HEK293T (cell line): ENCODE measurements at regions not wholly inside any gene's neighbourhood (a gene's known extent, or its start where the extent isn't known, plus 50 kb on each side); places are given as distances from the start of the nearest gene placed in this dataset.

Experiments used
- CTCF ChIA-PET: fragments of 350-600 bp; formaldehyde crosslinking; extraction: SDS; loops from one replicate; lab custom pipeline; 2021; ENCODE audit warnings: antibody characterized with exemption, inconsistent platforms; lab: Yijun Ruan, JAX
- POLR2A ChIA-PET: fragments of 350-600 bp; formaldehyde crosslinking; extraction: SDS; loops from one replicate; lab custom pipeline; 2020; ENCODE audit warnings: antibody characterized with exemption, inconsistent platforms; lab: Yijun Ruan, JAX
- DNase-seq: peaks from one replicate; pipeline ENCODE4 v3.0.0; 2012; ENCODE audit warnings: mixed read lengths; ENCODE audit errors: extremely low spot score
- ARNT ChIP-seq: fragments of 450-650 bp; IDR thresholded peaks from 2 replicates; pipeline ENCODE4 v1.6.1; 2017; ENCODE audit warnings: mild to moderate bottlenecking
- BHLHE40 ChIP-seq: fragments of 450-650 bp; IDR thresholded peaks from 2 replicates; pipeline ENCODE4 v1.6.1; 2016; ENCODE audit warnings: mild to moderate bottlenecking, moderate library complexity, borderline replicate concordance
- CTBP1 ChIP-seq: fragments of 450-650 bp; IDR thresholded peaks from 2 replicates; pipeline ENCODE4 v1.6.1; 2016; ENCODE audit warnings: borderline replicate concordance
- ELF4 ChIP-seq: fragments of 450-650 bp; IDR thresholded peaks from 2 replicates; pipeline ENCODE4 v1.6.1; 2017; ENCODE audit warnings: antibody characterized with exemption
- FOXA1 ChIP-seq: fragments of 450-650 bp; IDR thresholded peaks from 2 replicates; pipeline ENCODE4 v1.6.1; 2016; ENCODE audit warnings: mild to moderate bottlenecking
- FOXK2 ChIP-seq: fragments of 450-650 bp; IDR thresholded peaks from 2 replicates; pipeline ENCODE4 v1.6.1; 2016; ENCODE audit warnings: mild to moderate bottlenecking
- FOXM1 ChIP-seq: fragments of 450-650 bp; IDR thresholded peaks from 2 replicates; pipeline ENCODE4 v1.6.1; 2017; ENCODE audit warnings: mild to moderate bottlenecking, borderline replicate concordance
- HDGF ChIP-seq: fragments of 450-650 bp; IDR thresholded peaks from 2 replicates; pipeline ENCODE4 v1.6.1; 2017; ENCODE audit warnings: antibody characterized with exemption, borderline replicate concordance
- L3MBTL2 ChIP-seq: fragments of 450-650 bp; conservative IDR thresholded peaks from 2 replicates; pipeline ENCODE4 v1.6.1; 2016; ENCODE audit warnings: mild to moderate bottlenecking
- LEF1 ChIP-seq: fragments of 450-650 bp; IDR thresholded peaks from 2 replicates; pipeline ENCODE4 v1.6.1; 2017; ENCODE audit warnings: mild to moderate bottlenecking, borderline replicate concordance
- NFRKB ChIP-seq: fragments of 450-650 bp; IDR thresholded peaks from 2 replicates; pipeline ENCODE4 v1.6.1; 2016; ENCODE audit warnings: mild to moderate bottlenecking, moderate library complexity
- PKNOX1 ChIP-seq: fragments of 450-650 bp; IDR thresholded peaks from 2 replicates; pipeline ENCODE4 v1.6.1; 2016
- SP1 ChIP-seq: fragments of 450-650 bp; IDR thresholded peaks from 2 replicates; pipeline ENCODE4 v1.6.1; 2017
- SUZ12 ChIP-seq: fragments of 450-650 bp; IDR thresholded peaks from 2 replicates; pipeline ENCODE4 v1.6.1; 2016; ENCODE audit warnings: mild to moderate bottlenecking
- TARDBP ChIP-seq: fragments of 450-650 bp; IDR thresholded peaks from 2 replicates; pipeline ENCODE4 v1.6.1; 2016
- ZNF384 ChIP-seq: fragments of 450-650 bp; IDR thresholded peaks from 2 replicates; pipeline ENCODE4 v1.6.1; 2016

GRCh38 chr18:30499721-30500120 lies 542.8 kb downstream of the DSC3 start:
- no peak for TF ChIP-seq FOXK2
- TF ChIP-seq PKNOX1: no peak
- no peak for TF ChIP-seq ELF4
- no peak for TF ChIP-seq LEF1
- no peak for TF ChIP-seq ARNT
- no peak for TF ChIP-seq ZNF384
- no peak for TF ChIP-seq FOXA1
- no peak for TF ChIP-seq BHLHE40
- no peak for TF ChIP-seq SUZ12
- TF ChIP-seq SP1: no peak
- TF ChIP-seq HDGF: no peak
- DNase-seq: no peak
- CTCF ChIA-PET: interaction anchor here (0.7 kb wide), 1 partner anchor 8 kb away, joined by 3 read pairs; no protein-coding TSS in a partner anchor
- POLR2A ChIA-PET: no interaction called here

- CTCF ChIA-PET: no interaction called here
- POLR2A ChIA-PET: no interaction called here
- no peak for DNase-seq
Observed at GRCh38 chr18:30492552-30493129, 549.9 kb downstream of the DSC3 start.

GRCh38 chr18:30491815-30492551 lies 550.6 kb downstream of the DSC3 start:
- no peak for DNase-seq
- ChIA-PET POLR2A (no interaction called here), CTCF (no interaction called here)
- TF ChIP-seq LEF1 (no peak), ARNT (no peak), SP1 (no peak), FOXA1 (no peak), SUZ12 (no peak), ZNF384 (no peak), HDGF (no peak), TARDBP (no peak), CTBP1 (no peak; the same call in 1 of the 2 replicates), BHLHE40 (no peak), ELF4 (no peak), PKNOX1 (no peak)

More at GRCh38 chr18:30492552-30493129, 549.9 kb downstream of the DSC3 start:
- TF ChIP-seq SUZ12 (no peak), ARNT (no peak), BHLHE40 (no peak), LEF1 (no peak), PKNOX1 (no peak), SP1 (no peak), TARDBP (no peak), FOXK2 (no peak), ELF4 (no peak), HDGF (no peak)

GRCh38 chr18:30489890-30490643 lies 552.5 kb downstream of the DSC3 start:
- CTCF ChIA-PET: no interaction called here
- POLR2A ChIA-PET: no interaction called here
- no peak for DNase-seq
- no peak for TF ChIP-seq NFRKB
- TF ChIP-seq LEF1: no peak
- TF ChIP-seq ZNF384: no peak
- TF ChIP-seq HDGF: no peak
- no peak for TF ChIP-seq ELF4
- no peak for TF ChIP-seq L3MBTL2
- no peak for TF ChIP-seq CTBP1
- TF ChIP-seq BHLHE40: no peak
- TF ChIP-seq FOXM1: no peak
- TF ChIP-seq SUZ12: no peak
- TF ChIP-seq SP1: no peak
- no peak for TF ChIP-seq ARNT
- no peak for TF ChIP-seq FOXA1

GRCh38 chr18:30487962-30488361 lies 554.6 kb downstream of the DSC3 start:
- TF ChIP-seq CTBP1 (no peak), L3MBTL2 (no peak), FOXA1 (no peak), LEF1 (no peak), PKNOX1 (no peak), SP1 (no peak), ZNF384 (no peak), SUZ12 (no peak), FOXK2 (no peak), HDGF (no peak), FOXM1 (no peak)
- POLR2A ChIA-PET: no interaction called here
- CTCF ChIA-PET: no interaction called here
- no peak for DNase-seq
